HCT116 (cell line): ENCODE measurements at regions not wholly inside any gene's neighbourhood (a gene's known extent, or its start where the extent isn't known, plus 50 kb on each side); places are given as distances from the start of the nearest gene placed in this dataset.

ENCODE experiments used
- ATAC-seq: fragments of 200-7000 bp; cut with Tn5 transposase; 2 replicates; pipeline ENCODE4 v1.9.1; 2020; ENCODE audit warnings: mild to moderate bottlenecking, moderate library complexity
- BruUV-seq: library from RNA; stranded (reverse); fragments of 400-500 nt; replicated peaks from 2 replicates; lab custom pipeline; 2021; lab: Mats Ljungman, UMichigan
- CTCF ChIA-PET: fragments of 300-600 bp; sonication (Branson Sonifier 250); formaldehyde crosslinking; loops from one replicate; lab custom pipeline; 2021; ENCODE audit warnings: antibody characterized with exemption; lab: Charles Lee
- POLR2A ChIA-PET: fragments of 300-600, 350-600 bp; sonication (Branson Sonifier 250); formaldehyde crosslinking; loops from one replicate; lab custom pipeline; 2021; ENCODE audit warnings: antibody characterized with exemption; lab: Charles Lee
- RAD21 ChIA-PET, 2 experiments: fragments of 300-600 bp; sonication (Branson Sonifier 250); formaldehyde crosslinking; loops; one replicate each; lab custom pipeline; 2023; ENCODE audit warnings: low total read pairs in 2 of 2; ENCODE audit not compliant: uncharacterized antibody in 2 of 2, unreplicated experiment in 2 of 2, low non-redundant PET in 1 of 2; lab: Charles Lee
- DNase-seq: peaks from one replicate; pipeline ENCODE4 v3.0.0-alpha.2; 2010; ENCODE audit warnings: low read depth, low spot score
- H2AFZ ChIP-seq: fragments of 200-600 bp; shearing (Covaris generic), sonication (generic); 2 replicates; pipeline ENCODE4 v1.6.1; 2017; ENCODE audit warnings: low read depth, mixed run types, mixed read lengths, antibody characterized with exemption, low read length; ENCODE audit not compliant: poor library complexity, severe bottlenecking
- H3K27ac ChIP-seq: 2 replicates; pipeline ENCODE4 v1.5.1; 2012; ENCODE audit warnings: low read depth, low read length
- H3K27me3 ChIP-seq: fragments of 200-600 bp; sonication (generic); 2 replicates; pipeline ENCODE4 v1.6.1; 2016; ENCODE audit warnings: mixed run types, low read length, mixed read lengths; ENCODE audit not compliant: insufficient read depth
- H3K36me3 ChIP-seq, 2 experiments: fragments of 200-500 bp in 1 of 2; fragments of 200-600 bp in 1 of 2; sonication (Bioruptor generic) in 1 of 2; sonication (generic) in 1 of 2; 2 replicates each; pipeline versions ENCODE4 v1.5.1 to v1.6.1; 2014 to 2016; ENCODE audit warnings: low read length in 2 of 2, inconsistent platforms in 1 of 2, mixed read lengths in 1 of 2, mixed run types in 1 of 2; ENCODE audit not compliant: insufficient read depth in 2 of 2, control insufficient read depth in 1 of 2
- H3K4me1 ChIP-seq, 2 experiments: fragments of 200-600 bp in 1 of 2; sonication (generic) in 1 of 2; 2 replicates each; pipeline versions ENCODE4 v1.5.1 to v1.6.1; 2012 to 2017; ENCODE audit warnings: low read length in 2 of 2, inconsistent platforms in 1 of 2, mild to moderate bottlenecking in 1 of 2, mixed read lengths in 1 of 2, mixed run types in 1 of 2, moderate library complexity in 1 of 2; ENCODE audit not compliant: insufficient read depth in 2 of 2, control insufficient read depth in 1 of 2
- H3K4me2 ChIP-seq: fragments of 200-600 bp; sonication (generic); 2 replicates; pipeline ENCODE4 v1.6.1; 2017; ENCODE audit warnings: mixed run types, low read length, mixed read lengths
- H3K4me3 ChIP-seq, 2 experiments: fragments of 200-600 bp in 1 of 2; sonication (generic) in 1 of 2; replicated peaks in 1 of 2; 2 replicates each; pipeline ENCODE4 v1.5.1; 2011 to 2016; ENCODE audit warnings: low read length in 2 of 2, control low read depth in 1 of 2, low read depth in 1 of 2, mild to moderate bottlenecking in 1 of 2, mixed read lengths in 1 of 2, mixed run types in 1 of 2
- H3K79me2 ChIP-seq: fragments of 200-600 bp; sonication (generic); 2 replicates; pipeline ENCODE4 v1.6.1; 2017; ENCODE audit warnings: mild to moderate bottlenecking, mixed run types, low read length, moderate library complexity, mixed read lengths; ENCODE audit not compliant: insufficient read depth
- H3K9ac ChIP-seq: fragments of 200-600 bp; sonication (generic); 2 replicates; pipeline ENCODE4 v1.6.1; 2016; ENCODE audit warnings: low read length, mixed read lengths
- H3K9me2 ChIP-seq: fragments of 200-600 bp; sonication (generic), shearing (Covaris generic); 2 replicates; pipeline ENCODE4 v1.6.1; 2017; ENCODE audit warnings: mixed run types, mild to moderate bottlenecking, moderate library complexity; ENCODE audit not compliant: insufficient read depth
- H3K9me3 ChIP-seq, 2 experiments: fragments of 200-500 bp in 1 of 2; fragments of 200-600 bp in 1 of 2; sonication (Bioruptor generic) in 1 of 2; sonication (generic) in 1 of 2; 2 replicates each; pipeline ENCODE4 v1.6.1; 2014 to 2017; ENCODE audit warnings: low read length in 2 of 2, mixed read lengths in 2 of 2, inconsistent platforms in 1 of 2, low read depth in 1 of 2, mild to moderate bottlenecking in 1 of 2, mixed run types in 1 of 2, moderate library complexity in 1 of 2; ENCODE audit not compliant: control insufficient read depth in 1 of 2, insufficient read depth in 1 of 2
- H4K20me1 ChIP-seq: fragments of 200-600 bp; sonication (generic), shearing (Covaris generic); 2 replicates; pipeline ENCODE4 v1.6.1; 2017; ENCODE audit warnings: mixed run types, mild to moderate bottlenecking, moderate library complexity; ENCODE audit not compliant: insufficient read depth
- EGR1 ChIP-seq: IDR thresholded peaks from 2 replicates; pipeline ENCODE4 v1.6.1; 2012; ENCODE audit warnings: low read depth
- ELF1 ChIP-seq: IDR thresholded peaks from 2 replicates; pipeline ENCODE4 v1.6.1; 2012; ENCODE audit warnings: low read depth, borderline replicate concordance
- EZH2 ChIP-seq: fragments of 200-600 bp; sonication (generic); IDR thresholded peaks from 2 replicates; pipeline ENCODE4 v1.6.1; 2017; ENCODE audit warnings: antibody characterized with exemption, mixed run types
- FOSL1 ChIP-seq: IDR thresholded peaks from 2 replicates; pipeline ENCODE4 v1.6.1; 2012; ENCODE audit warnings: low read depth
- POLR2A ChIP-seq: IDR thresholded peaks from 2 replicates; pipeline ENCODE4 v1.7.0; 2011; ENCODE audit warnings: borderline replicate concordance; ENCODE audit not compliant: insufficient read depth, insufficient read length; ENCODE audit errors: extremely low read depth
- POLR2AphosphoS5 ChIP-seq: IDR thresholded peaks from 2 replicates; pipeline ENCODE4 v1.6.1; 2011; ENCODE audit warnings: mild to moderate bottlenecking, low read depth, low read length, moderate library complexity
- RAD21 ChIP-seq: IDR thresholded peaks from 2 replicates; pipeline ENCODE4 v1.6.1; 2012; ENCODE audit warnings: low read depth, mild to moderate bottlenecking
- SIN3A ChIP-seq: IDR thresholded peaks from 2 replicates; pipeline ENCODE4 v1.6.1; 2012; ENCODE audit warnings: low read depth
- SP1 ChIP-seq: IDR thresholded peaks from 2 replicates; pipeline ENCODE4 v1.6.1; 2012; ENCODE audit warnings: low read depth
- SRF ChIP-seq: IDR thresholded peaks from 2 replicates; pipeline ENCODE4 v1.6.1; 2012; ENCODE audit warnings: low read depth
- TCF7L2 ChIP-seq: IDR thresholded peaks from 2 replicates; pipeline ENCODE4 v1.7.0; 2011; ENCODE audit warnings: borderline replicate concordance, inconsistent platforms; ENCODE audit not compliant: insufficient read depth, insufficient read length; ENCODE audit errors: extremely low read depth
- ZFX ChIP-seq: fragments of 450-650 bp; IDR thresholded peaks from 2 replicates; pipeline ENCODE4 v1.6.1; 2017
- ZNF274 ChIP-seq: fragments of 200-500 bp; sonication (Bioruptor generic); IDR thresholded peaks from 2 replicates; pipeline ENCODE4 v1.6.1; 2014; ENCODE audit warnings: mild to moderate bottlenecking, low read depth, low read length, inconsistent platforms
- intact Hi-C: fragments of 100-400 bp; cut with micrococcal nuclease; formaldehyde crosslinking; loops from 2 replicates; pipeline ENCODE4 v1.10.0; 2022
- TF ChIP-seq, protein P1 (sequence below): IDR thresholded peaks from 2 replicates; pipeline ENCODE4 v1.6.1; 2012
- TF ChIP-seq, protein P2 (sequence below): IDR thresholded peaks from 2 replicates; pipeline ENCODE4 v1.6.1; 2012
- TF ChIP-seq, protein P3 (sequence below), 3 experiments: fragments of 200-600 bp in 1 of 3; sonication (generic) in 1 of 3; IDR thresholded peaks in 2 of 3; conservative IDR thresholded peaks in 1 of 3; 2 replicates each; pipeline ENCODE4 v1.5.1; 2012 to 2017; ENCODE audit warnings: low read depth in 2 of 3, low read length in 2 of 3, antibody characterized with exemption in 1 of 3, borderline replicate concordance in 1 of 3, control low read depth in 1 of 3, mild to moderate bottlenecking in 1 of 3, mixed read lengths in 1 of 3, mixed run types in 1 of 3, moderate library complexity in 1 of 3; ENCODE audit not compliant: insufficient read depth in 1 of 3
- TF ChIP-seq, protein P4 (sequence below): IDR thresholded peaks from 2 replicates; pipeline ENCODE4 v1.6.1; 2011; ENCODE audit warnings: mild to moderate bottlenecking, low read length, moderate library complexity; ENCODE audit not compliant: insufficient replicate concordance; ENCODE audit errors: extremely low read depth

DNA sequence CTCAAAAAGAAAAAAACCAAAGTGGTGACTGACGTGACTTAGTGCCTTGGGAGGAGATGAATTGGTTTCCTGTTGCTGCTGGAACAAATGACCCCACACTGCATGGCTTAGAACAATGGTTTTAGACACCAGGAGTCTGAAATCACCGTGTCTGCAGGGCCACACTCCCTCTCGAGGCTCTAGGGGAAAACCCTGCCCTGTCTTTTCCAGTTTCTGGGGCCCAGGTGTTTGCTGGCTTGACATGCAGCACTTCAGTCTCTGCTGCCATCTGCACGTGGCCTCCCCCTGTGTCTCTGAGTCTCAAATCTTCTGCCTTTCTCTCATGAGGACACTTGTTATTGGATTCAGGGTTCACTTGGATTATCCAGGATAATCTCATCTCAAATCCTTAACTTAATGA is 323.8 kb upstream of the TNRC6C start:
- no peaks in the 10 kb centered on the region for H3K36me3 ChIP-seq
- intact Hi-C loops, result no loop called here
- H4K20me1 ChIP-seq, result no peaks in the 10 kb centered on the region
- H3K27me3 ChIP-seq, result peaks cover 22% of the 10 kb centered on the region; the same call in 1 of the 2 replicates
- no peaks in the 10 kb centered on the region for H3K9me2 ChIP-seq
- no peaks in the 10 kb centered on the region for H3K4me1 ChIP-seq
- H3K27ac ChIP-seq, result no peak overlapping the region
- TF ChIP-seq TCF7L2, result no peak
- TF ChIP-seq, protein P1, sequence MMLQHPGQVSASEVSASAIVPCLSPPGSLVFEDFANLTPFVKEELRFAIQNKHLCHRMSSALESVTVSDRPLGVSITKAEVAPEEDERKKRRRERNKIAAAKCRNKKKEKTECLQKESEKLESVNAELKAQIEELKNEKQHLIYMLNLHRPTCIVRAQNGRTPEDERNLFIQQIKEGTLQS, result no peak
- no peak for TF ChIP-seq SP1
- TF ChIP-seq POLR2AphosphoS5, result no peak
- TF ChIP-seq EGR1, result no peak
- TF ChIP-seq FOSL1, result no peak
- no peak for TF ChIP-seq RAD21
- TF ChIP-seq ZNF274, result no peak
- TF ChIP-seq, protein P2, sequence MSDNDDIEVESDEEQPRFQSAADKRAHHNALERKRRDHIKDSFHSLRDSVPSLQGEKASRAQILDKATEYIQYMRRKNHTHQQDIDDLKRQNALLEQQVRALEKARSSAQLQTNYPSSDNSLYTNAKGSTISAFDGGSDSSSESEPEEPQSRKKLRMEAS, result no peak
- TF ChIP-seq SIN3A, result no peak
- TF ChIP-seq POLR2A, result no peak
- TF ChIP-seq ZFX, result no peak
- no peak for TF ChIP-seq ELF1
- TF ChIP-seq SRF, result no peak
- TF ChIP-seq, protein P3, sequence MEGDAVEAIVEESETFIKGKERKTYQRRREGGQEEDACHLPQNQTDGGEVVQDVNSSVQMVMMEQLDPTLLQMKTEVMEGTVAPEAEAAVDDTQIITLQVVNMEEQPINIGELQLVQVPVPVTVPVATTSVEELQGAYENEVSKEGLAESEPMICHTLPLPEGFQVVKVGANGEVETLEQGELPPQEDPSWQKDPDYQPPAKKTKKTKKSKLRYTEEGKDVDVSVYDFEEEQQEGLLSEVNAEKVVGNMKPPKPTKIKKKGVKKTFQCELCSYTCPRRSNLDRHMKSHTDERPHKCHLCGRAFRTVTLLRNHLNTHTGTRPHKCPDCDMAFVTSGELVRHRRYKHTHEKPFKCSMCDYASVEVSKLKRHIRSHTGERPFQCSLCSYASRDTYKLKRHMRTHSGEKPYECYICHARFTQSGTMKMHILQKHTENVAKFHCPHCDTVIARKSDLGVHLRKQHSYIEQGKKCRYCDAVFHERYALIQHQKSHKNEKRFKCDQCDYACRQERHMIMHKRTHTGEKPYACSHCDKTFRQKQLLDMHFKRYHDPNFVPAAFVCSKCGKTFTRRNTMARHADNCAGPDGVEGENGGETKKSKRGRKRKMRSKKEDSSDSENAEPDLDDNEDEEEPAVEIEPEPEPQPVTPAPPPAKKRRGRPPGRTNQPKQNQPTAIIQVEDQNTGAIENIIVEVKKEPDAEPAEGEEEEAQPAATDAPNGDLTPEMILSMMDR (IDR thresholded peaks at IDR 0.05 in 2 of 3, conservative IDR thresholded peaks at IDR 0.05 in 1 of 3; ENCODE audit: borderline replicate concordance in 1 of 3, insufficient read depth in 1 of 3, low read depth in 2 of 3, low read length in 2 of 3), result no peak
- TF ChIP-seq, protein P4, sequence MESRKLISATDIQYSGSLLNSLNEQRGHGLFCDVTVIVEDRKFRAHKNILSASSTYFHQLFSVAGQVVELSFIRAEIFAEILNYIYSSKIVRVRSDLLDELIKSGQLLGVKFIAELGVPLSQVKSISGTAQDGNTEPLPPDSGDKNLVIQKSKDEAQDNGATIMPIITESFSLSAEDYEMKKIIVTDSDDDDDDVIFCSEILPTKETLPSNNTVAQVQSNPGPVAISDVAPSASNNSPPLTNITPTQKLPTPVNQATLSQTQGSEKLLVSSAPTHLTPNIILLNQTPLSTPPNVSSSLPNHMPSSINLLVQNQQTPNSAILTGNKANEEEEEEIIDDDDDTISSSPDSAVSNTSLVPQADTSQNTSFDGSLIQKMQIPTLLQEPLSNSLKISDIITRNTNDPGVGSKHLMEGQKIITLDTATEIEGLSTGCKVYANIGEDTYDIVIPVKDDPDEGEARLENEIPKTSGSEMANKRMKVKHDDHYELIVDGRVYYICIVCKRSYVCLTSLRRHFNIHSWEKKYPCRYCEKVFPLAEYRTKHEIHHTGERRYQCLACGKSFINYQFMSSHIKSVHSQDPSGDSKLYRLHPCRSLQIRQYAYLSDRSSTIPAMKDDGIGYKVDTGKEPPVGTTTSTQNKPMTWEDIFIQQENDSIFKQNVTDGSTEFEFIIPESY, result no peak
- TF ChIP-seq EZH2, result no peak
- TF ChIP-seq, all 23 proteins: peak for 0
- Histone ChIP-seq H3K9ac (no peak overlapping the region), H3K4me2 (no peak overlapping the region), H3K4me3 (no peak overlapping the region), H3K79me2 (no peaks in the 10 kb centered on the region), H2AFZ (no peak overlapping the region), H3K9me3 (no peaks in the 10 kb centered on the region)
- BruUV-seq, result no TSS peak
- DNase-seq (no peak), ATAC-seq (no peak)
- RAD21 ChIA-PET, result no interaction called here
- CTCF ChIA-PET, result no interaction called here
- POLR2A ChIA-PET, result no interaction called here
